ENCODE measurements at regions not wholly inside any gene's neighbourhood (a gene's known extent, or its start where the extent isn't known, plus 50 kb on each side); places are given as distances from the start of the nearest gene placed in this dataset.

DNA sequence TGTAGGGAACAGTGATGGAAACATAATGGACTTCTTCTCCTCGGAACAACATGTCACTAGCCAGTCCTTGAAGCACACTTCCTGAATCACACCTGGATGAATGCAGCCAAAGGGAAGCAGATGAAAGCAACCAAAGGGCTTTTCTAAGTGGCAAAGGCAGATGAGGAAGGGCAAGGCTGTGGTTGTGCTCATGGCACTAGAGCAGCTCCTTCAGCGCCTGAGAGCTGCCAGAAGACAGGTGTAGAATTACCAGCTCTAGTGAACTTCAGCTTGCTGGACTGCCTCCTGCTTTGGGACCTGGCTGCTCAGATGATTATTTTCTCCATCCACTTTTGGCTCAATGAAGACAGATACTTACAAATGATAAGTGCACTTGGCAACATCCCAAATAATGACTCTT, 1372.1 kb upstream of the SEL1L start:
- H3K4me1 ChIP-seq (ENCODE audit: control insufficient read depth, insufficient read depth, low read length) = no peaks in the 10 kb centered on the region
- H3K9me3 ChIP-seq (ENCODE audit: control insufficient read depth, insufficient read depth, low read depth, low read length) = no peaks in the 10 kb centered on the region
- in situ Hi-C loops (cut with HindIII; ENCODE audit: low pct_unique_long_range_greater_than_20kb, low sequenced_read_pairs) = no loop called here
- DNase-seq (ENCODE audit: low read depth, low spot score) (no peak), ATAC-seq (no peak)
- H3K36me3 ChIP-seq (ENCODE audit: control insufficient read depth, insufficient read depth, low read length) = no peaks in the 10 kb centered on the region
- ChIA-PET POLR2A (no interaction called here), CTCF (no interaction called here)
- TF ChIP-seq, protein P1, sequence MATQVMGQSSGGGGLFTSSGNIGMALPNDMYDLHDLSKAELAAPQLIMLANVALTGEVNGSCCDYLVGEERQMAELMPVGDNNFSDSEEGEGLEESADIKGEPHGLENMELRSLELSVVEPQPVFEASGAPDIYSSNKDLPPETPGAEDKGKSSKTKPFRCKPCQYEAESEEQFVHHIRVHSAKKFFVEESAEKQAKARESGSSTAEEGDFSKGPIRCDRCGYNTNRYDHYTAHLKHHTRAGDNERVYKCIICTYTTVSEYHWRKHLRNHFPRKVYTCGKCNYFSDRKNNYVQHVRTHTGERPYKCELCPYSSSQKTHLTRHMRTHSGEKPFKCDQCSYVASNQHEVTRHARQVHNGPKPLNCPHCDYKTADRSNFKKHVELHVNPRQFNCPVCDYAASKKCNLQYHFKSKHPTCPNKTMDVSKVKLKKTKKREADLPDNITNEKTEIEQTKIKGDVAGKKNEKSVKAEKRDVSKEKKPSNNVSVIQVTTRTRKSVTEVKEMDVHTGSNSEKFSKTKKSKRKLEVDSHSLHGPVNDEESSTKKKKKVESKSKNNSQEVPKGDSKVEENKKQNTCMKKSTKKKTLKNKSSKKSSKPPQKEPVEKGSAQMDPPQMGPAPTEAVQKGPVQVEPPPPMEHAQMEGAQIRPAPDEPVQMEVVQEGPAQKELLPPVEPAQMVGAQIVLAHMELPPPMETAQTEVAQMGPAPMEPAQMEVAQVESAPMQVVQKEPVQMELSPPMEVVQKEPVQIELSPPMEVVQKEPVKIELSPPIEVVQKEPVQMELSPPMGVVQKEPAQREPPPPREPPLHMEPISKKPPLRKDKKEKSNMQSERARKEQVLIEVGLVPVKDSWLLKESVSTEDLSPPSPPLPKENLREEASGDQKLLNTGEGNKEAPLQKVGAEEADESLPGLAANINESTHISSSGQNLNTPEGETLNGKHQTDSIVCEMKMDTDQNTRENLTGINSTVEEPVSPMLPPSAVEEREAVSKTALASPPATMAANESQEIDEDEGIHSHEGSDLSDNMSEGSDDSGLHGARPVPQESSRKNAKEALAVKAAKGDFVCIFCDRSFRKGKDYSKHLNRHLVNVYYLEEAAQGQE (IDR thresholded peaks at IDR 0.05; ENCODE audit: insufficient read depth in 1 of 2, low read depth in 2 of 2, low read length in 1 of 2) = no peak
- TF ChIP-seq SIN3A (IDR thresholded peaks at IDR 0.05; ENCODE audit: borderline replicate concordance, insufficient read depth, low read depth, low read length) (no peak), POLR2AphosphoS5 (IDR thresholded peaks at IDR 0.05; ENCODE audit: low read depth, low read length) (no peak), TCF7L2 (IDR thresholded peaks at IDR 0.05; ENCODE audit: low read depth, low read length) (no peak)
- TF ChIP-seq, protein P2, sequence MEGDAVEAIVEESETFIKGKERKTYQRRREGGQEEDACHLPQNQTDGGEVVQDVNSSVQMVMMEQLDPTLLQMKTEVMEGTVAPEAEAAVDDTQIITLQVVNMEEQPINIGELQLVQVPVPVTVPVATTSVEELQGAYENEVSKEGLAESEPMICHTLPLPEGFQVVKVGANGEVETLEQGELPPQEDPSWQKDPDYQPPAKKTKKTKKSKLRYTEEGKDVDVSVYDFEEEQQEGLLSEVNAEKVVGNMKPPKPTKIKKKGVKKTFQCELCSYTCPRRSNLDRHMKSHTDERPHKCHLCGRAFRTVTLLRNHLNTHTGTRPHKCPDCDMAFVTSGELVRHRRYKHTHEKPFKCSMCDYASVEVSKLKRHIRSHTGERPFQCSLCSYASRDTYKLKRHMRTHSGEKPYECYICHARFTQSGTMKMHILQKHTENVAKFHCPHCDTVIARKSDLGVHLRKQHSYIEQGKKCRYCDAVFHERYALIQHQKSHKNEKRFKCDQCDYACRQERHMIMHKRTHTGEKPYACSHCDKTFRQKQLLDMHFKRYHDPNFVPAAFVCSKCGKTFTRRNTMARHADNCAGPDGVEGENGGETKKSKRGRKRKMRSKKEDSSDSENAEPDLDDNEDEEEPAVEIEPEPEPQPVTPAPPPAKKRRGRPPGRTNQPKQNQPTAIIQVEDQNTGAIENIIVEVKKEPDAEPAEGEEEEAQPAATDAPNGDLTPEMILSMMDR (IDR thresholded peaks at IDR 0.05) = no peak
- H3K27ac ChIP-seq (ENCODE audit: low read length) = no peak overlapping the region
- no peak overlapping the region for H3K4me3 ChIP-seq (ENCODE audit: low read depth in 2 of 2, low read length in 2 of 2)
- intact Hi-C loops (cut with micrococcal nuclease; ENCODE audit: unreplicated experiment) = no loop called here
- no peaks in the 10 kb centered on the region for H3K27me3 ChIP-seq (ENCODE audit: control insufficient read depth, insufficient read depth, low read length)
- no TSS peak for BruUV-seq (replicated peaks)

- Histone ChIP-seq H3K27me3 (ENCODE audit: control insufficient read depth, insufficient read depth, low read length) (no peaks in the 10 kb centered on the region), H3K9me3 (ENCODE audit: control insufficient read depth, insufficient read depth, low read depth, low read length) (no peaks in the 10 kb centered on the region), H3K4me3 (ENCODE audit: low read depth in 2 of 2, low read length in 2 of 2) (no peak overlapping the region), H3K4me1 (ENCODE audit: control insufficient read depth, insufficient read depth, low read length) (no peaks in the 10 kb centered on the region), H3K36me3 (ENCODE audit: control insufficient read depth, insufficient read depth, low read length) (no peaks in the 10 kb centered on the region), H3K27ac (ENCODE audit: low read length) (no peak overlapping the region)
- POLR2A ChIA-PET = no interaction called here
- in situ Hi-C loops (cut with HindIII; ENCODE audit: low pct_unique_long_range_greater_than_20kb, low sequenced_read_pairs) (no loop called here), intact Hi-C loops (cut with micrococcal nuclease; ENCODE audit: unreplicated experiment) (no loop called here)
- no peak for DNase-seq (ENCODE audit: low read depth, low spot score)
- TF ChIP-seq, protein P2 (IDR thresholded peaks at IDR 0.05) = no peak
- no peak for TF ChIP-seq SIN3A (IDR thresholded peaks at IDR 0.05; ENCODE audit: borderline replicate concordance, insufficient read depth, low read depth, low read length)
- TF ChIP-seq POLR2AphosphoS5 (IDR thresholded peaks at IDR 0.05; ENCODE audit: low read depth, low read length) = no peak
- TF ChIP-seq, protein P1 (IDR thresholded peaks at IDR 0.05; ENCODE audit: insufficient read depth in 1 of 2, low read depth in 2 of 2, low read length in 1 of 2) = no peak
- TF ChIP-seq TCF7L2 (IDR thresholded peaks at IDR 0.05; ENCODE audit: low read depth, low read length) = no peak
- no TSS peak for BruUV-seq (replicated peaks)
- ATAC-seq = no peak
- CTCF ChIA-PET = no interaction called here
These were observed 1378.3 kb upstream of the SEL1L start for GRCh38 chr14:82911930-82912329.
